ENCODE measurements at regions not wholly inside any gene's neighbourhood (a gene's known extent, or its start where the extent isn't known, plus 50 kb on each side); places are given as distances from the start of the nearest gene placed in this dataset.

GRCh38 chr6:82576284-82576683, 212.7 kb downstream of the TPBG start:
- Mint-ChIP-seq H3K27me3 (ENCODE audit: low read depth in 3 of 3) (peaks cover 0 to 3% (median 2%) of the 10 kb centered on the region in 3 donors), H3K4me3 (no peak overlapping the region), H3K27ac (no peak overlapping the region), H3K36me3 (no peaks in the 10 kb centered on the region), H3K9me3 (peaks cover 0 to 8% (median 3%) of the 10 kb centered on the region in 7 donors), H3K4me1 (no peaks in the 10 kb centered on the region)
- H3K4me3 ChIP-seq (replicated peaks in 1 of 3; ENCODE audit: low read depth in 2 of 3, low read length in 3 of 3): no peak overlapping the region
- intact Hi-C loops (cut with micrococcal nuclease): no loop called here
- no peak for DNase-seq
- H3K4me1 ChIP-seq (ENCODE audit: control insufficient read depth in 1 of 2, insufficient read depth in 2 of 2, low read length in 2 of 2): no peaks in the 10 kb centered on the region
- H3K27me3 ChIP-seq (ENCODE audit: control insufficient read depth in 2 of 2, insufficient read depth in 2 of 2, low read length in 2 of 2): no peaks in the 10 kb centered on the region
- H3K36me3 ChIP-seq (replicated peaks in 1 of 2; ENCODE audit: control insufficient read depth in 1 of 2, insufficient read depth in 2 of 2, low read length in 2 of 2): no peaks in the 10 kb centered on the region
- no peak overlapping the region for H3K27ac ChIP-seq (ENCODE audit: low read depth in 1 of 2, low read length in 2 of 2)
- no peak overlapping the region for H3K9ac ChIP-seq (ENCODE audit: insufficient read depth, low read length, poor library complexity, severe bottlenecking)
- WGBS (ENCODE audit: insufficient coverage): no CpG with 5 or more reads among the region's 1 CpG
- no peak for TF ChIP-seq CTCF (IDR thresholded peaks at IDR 0.05)
- peaks cover 0 to 16% of the 10 kb centered on the region in 2 donors for H3K9me3 ChIP-seq (replicated peaks in 1 of 2; ENCODE audit: control insufficient read depth in 1 of 2, insufficient read depth in 1 of 2, low read length in 2 of 2)
- no peak overlapping the region for H2AFZ ChIP-seq (ENCODE audit: insufficient read depth, low read depth, low read length, poor library complexity, severe bottlenecking)
- H3K79me2 ChIP-seq (ENCODE audit: insufficient read depth, low read length): no peaks in the 10 kb centered on the region
- no peaks in the 10 kb centered on the region for H4K20me1 ChIP-seq (ENCODE audit: insufficient read depth, low read length)
- H3K4me2 ChIP-seq (replicated peaks; ENCODE audit: extremely low read depth, low read length, poor library complexity, severe bottlenecking): no peak overlapping the region

GRCh38 chr6:82584194-82584695, 220.6 kb downstream of the TPBG start:
- H3K9ac ChIP-seq (ENCODE audit: insufficient read depth, low read length, poor library complexity, severe bottlenecking): no peak overlapping the region
- Mint-ChIP-seq H3K4me1 (no peaks in the 10 kb centered on the region), H3K27me3 (ENCODE audit: low read depth in 3 of 3) (peaks cover 2 to 3% (median 2%) of the 10 kb centered on the region in 3 donors), H3K36me3 (no peaks in the 10 kb centered on the region), H3K9me3 (no peaks in the 10 kb centered on the region), H3K4me3 (no peak overlapping the region), H3K27ac (no peak overlapping the region)
- intact Hi-C loops (cut with micrococcal nuclease): no loop called here
- H3K27me3 ChIP-seq (ENCODE audit: control insufficient read depth in 2 of 2, insufficient read depth in 2 of 2, low read length in 2 of 2): no peaks in the 10 kb centered on the region
- H3K4me1 ChIP-seq (ENCODE audit: control insufficient read depth in 1 of 2, insufficient read depth in 2 of 2, low read length in 2 of 2): no peaks in the 10 kb centered on the region
- no peak overlapping the region for H3K27ac ChIP-seq (ENCODE audit: low read depth in 1 of 2, low read length in 2 of 2)
- no peaks in the 10 kb centered on the region for H3K79me2 ChIP-seq (ENCODE audit: insufficient read depth, low read length)
- H3K36me3 ChIP-seq (replicated peaks in 1 of 2; ENCODE audit: control insufficient read depth in 1 of 2, insufficient read depth in 2 of 2, low read length in 2 of 2): no peaks in the 10 kb centered on the region
- no peaks in the 10 kb centered on the region for H4K20me1 ChIP-seq (ENCODE audit: insufficient read depth, low read length)
- no peak overlapping the region for H3K4me3 ChIP-seq (replicated peaks in 1 of 3; ENCODE audit: low read depth in 2 of 3, low read length in 3 of 3)
- H3K9me3 ChIP-seq (replicated peaks in 1 of 2; ENCODE audit: control insufficient read depth in 1 of 2, insufficient read depth in 1 of 2, low read length in 2 of 2): no peaks in the 10 kb centered on the region
- no peak for TF ChIP-seq CTCF (IDR thresholded peaks at IDR 0.05)
- no peak for DNase-seq
- WGBS (ENCODE audit: insufficient coverage): 100% methylated on average over 1 of the region's 6 CpGs
- H2AFZ ChIP-seq (ENCODE audit: insufficient read depth, low read depth, low read length, poor library complexity, severe bottlenecking): no peak overlapping the region
- no peak overlapping the region for H3K4me2 ChIP-seq (replicated peaks; ENCODE audit: extremely low read depth, low read length, poor library complexity, severe bottlenecking)
